ENCODE measurements at regions not wholly inside any gene's neighbourhood (a gene's known extent, or its start where the extent isn't known, plus 50 kb on each side); places are given as distances from the start of the nearest gene placed in this dataset.

DNA sequence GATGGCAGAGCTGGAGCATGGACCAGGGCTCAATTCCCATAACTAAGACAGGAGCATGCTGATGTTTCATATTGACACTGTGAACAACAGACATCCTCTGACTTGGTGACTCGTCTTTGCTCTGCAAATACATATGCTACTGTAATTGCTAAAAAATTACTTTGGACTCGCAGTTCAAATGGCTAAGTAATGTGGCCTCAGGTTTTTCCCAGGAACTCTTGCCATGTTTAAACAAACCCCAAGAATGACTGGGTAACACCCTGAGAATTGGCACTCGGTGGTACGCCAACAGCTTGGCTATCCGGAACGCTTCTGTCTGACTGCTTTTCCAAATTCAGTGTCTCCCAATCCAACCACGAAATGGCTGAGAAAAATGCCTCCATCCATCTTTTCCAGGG, 456.7 kb upstream of the THBS1 start:
- no peak for TF ChIP-seq POLR2AphosphoS5 (IDR thresholded peaks at IDR 0.05; ENCODE audit: low read depth, low read length)
- TF ChIP-seq POLR2A (IDR thresholded peaks at IDR 0.05; ENCODE audit: low read depth, low read length), result no peak
- no peak for TF ChIP-seq TAF1 (IDR thresholded peaks at IDR 0.05; ENCODE audit: low read depth, low read length)
